MM.1S (cell line): ENCODE measurements at regions not wholly inside any gene's neighbourhood (a gene's known extent, or its start where the extent isn't known, plus 50 kb on each side); places are given as distances from the start of the nearest gene placed in this dataset.

Experiments
- EZH2 ChIP-seq: fragments of 300-600 bp; sonication (generic); optimal IDR thresholded peaks from 2 replicates; pipeline ENCODE3; 2017; ENCODE audit warnings: low read depth, mild to moderate bottlenecking, antibody characterized with exemption, low read length, mixed read lengths
- TF ChIP-seq, protein P1 (sequence below): fragments of 300-600 bp; sonication (generic); IDR thresholded peaks from 2 replicates; pipeline ENCODE4 v1.5.1; 2016; ENCODE audit warnings: antibody characterized with exemption, low read length, mixed read lengths

DNA sequence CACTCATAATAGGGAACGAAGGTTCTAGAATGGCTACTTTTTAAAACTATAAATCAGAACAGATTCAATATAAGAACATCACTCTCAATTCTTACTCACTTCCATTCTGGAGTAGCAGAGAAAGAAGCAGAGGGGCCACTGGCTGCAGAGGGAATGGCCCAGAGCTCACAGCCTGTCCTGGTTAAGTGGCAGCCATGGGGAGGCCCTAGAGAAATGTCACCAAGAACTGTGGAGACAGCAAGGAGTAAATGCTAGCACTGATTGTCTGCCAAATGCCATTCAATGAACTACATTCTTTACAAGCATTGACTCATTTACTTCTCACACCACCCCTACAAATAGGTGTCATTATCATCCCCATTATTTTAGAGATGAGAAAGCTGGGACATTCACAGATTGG lies 74.6 kb upstream of the KCNMA1 start:
- TF ChIP-seq, protein P1, sequence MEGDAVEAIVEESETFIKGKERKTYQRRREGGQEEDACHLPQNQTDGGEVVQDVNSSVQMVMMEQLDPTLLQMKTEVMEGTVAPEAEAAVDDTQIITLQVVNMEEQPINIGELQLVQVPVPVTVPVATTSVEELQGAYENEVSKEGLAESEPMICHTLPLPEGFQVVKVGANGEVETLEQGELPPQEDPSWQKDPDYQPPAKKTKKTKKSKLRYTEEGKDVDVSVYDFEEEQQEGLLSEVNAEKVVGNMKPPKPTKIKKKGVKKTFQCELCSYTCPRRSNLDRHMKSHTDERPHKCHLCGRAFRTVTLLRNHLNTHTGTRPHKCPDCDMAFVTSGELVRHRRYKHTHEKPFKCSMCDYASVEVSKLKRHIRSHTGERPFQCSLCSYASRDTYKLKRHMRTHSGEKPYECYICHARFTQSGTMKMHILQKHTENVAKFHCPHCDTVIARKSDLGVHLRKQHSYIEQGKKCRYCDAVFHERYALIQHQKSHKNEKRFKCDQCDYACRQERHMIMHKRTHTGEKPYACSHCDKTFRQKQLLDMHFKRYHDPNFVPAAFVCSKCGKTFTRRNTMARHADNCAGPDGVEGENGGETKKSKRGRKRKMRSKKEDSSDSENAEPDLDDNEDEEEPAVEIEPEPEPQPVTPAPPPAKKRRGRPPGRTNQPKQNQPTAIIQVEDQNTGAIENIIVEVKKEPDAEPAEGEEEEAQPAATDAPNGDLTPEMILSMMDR: no peak
- TF ChIP-seq EZH2: no peak
